Karpas-422 (cell line): ENCODE measurements at regions not wholly inside any gene's neighbourhood (a gene's known extent, or its start where the extent isn't known, plus 50 kb on each side); places are given as distances from the start of the nearest gene placed in this dataset.

Experiments
- DNase-seq: peaks from one replicate; pipeline ENCODE4 v3.0.0-alpha.2; 2015
- H2AFZ ChIP-seq: fragments of 200-600 bp; sonication (generic); 2 replicates; pipeline ENCODE4 v1.6.1; 2014; ENCODE audit warnings: antibody characterized with exemption, low read length, mixed read lengths
- H3K27ac ChIP-seq: fragments of 200-600 bp; sonication (generic); 2 replicates; pipeline ENCODE4 v1.5.1; 2014; ENCODE audit warnings: mild to moderate bottlenecking, low read length, moderate library complexity
- H3K27me3 ChIP-seq: fragments of 200-600 bp; sonication (generic); 2 replicates; pipeline ENCODE4 v1.6.1; 2014; ENCODE audit warnings: low read length, mixed read lengths
- H3K36me3 ChIP-seq: fragments of 200-600 bp; sonication (generic); 2 replicates; pipeline ENCODE4 v1.6.1; 2014; ENCODE audit warnings: low read length, mixed read lengths; ENCODE audit not compliant: insufficient read depth
- H3K4me1 ChIP-seq: fragments of 200-600 bp; sonication (generic); 2 replicates; pipeline ENCODE4 v1.6.1; 2014; ENCODE audit warnings: mild to moderate bottlenecking, low read length, mixed read lengths
- H3K4me2 ChIP-seq: fragments of 200-600 bp; sonication (generic); 2 replicates; pipeline ENCODE4 v1.6.1; 2014; ENCODE audit warnings: low read length, low read depth, mild to moderate bottlenecking; ENCODE audit not compliant: poor library complexity, severe bottlenecking
- H3K4me3 ChIP-seq: fragments of 200-600 bp; sonication (generic); 2 replicates; pipeline ENCODE4 v1.5.1; 2014; ENCODE audit warnings: mild to moderate bottlenecking, antibody characterized with exemption, low read length, mixed read lengths
- H3K79me2 ChIP-seq: fragments of 200-600 bp; sonication (generic); 2 replicates; pipeline ENCODE4 v1.6.1; 2014; ENCODE audit warnings: mild to moderate bottlenecking, low read length, mixed read lengths
- H3K9ac ChIP-seq: fragments of 200-600 bp; sonication (generic); 2 replicates; pipeline ENCODE4 v1.6.0; 2014; ENCODE audit warnings: low read length
- H3K9me2 ChIP-seq: fragments of 200-600 bp; sonication (generic), shearing (Covaris generic); replicated peaks from 2 replicates; pipeline ENCODE4 v1.6.0; 2014; ENCODE audit warnings: mild to moderate bottlenecking, low read length, moderate library complexity; ENCODE audit not compliant: insufficient read depth
- H3K9me3 ChIP-seq: fragments of 300-700, 200-600 bp; sonication (generic); 2 replicates; pipeline ENCODE4 v1.6.1; 2014; ENCODE audit warnings: low read length, mixed read lengths
- H4K20me1 ChIP-seq: fragments of 200-600 bp; sonication (generic); 2 replicates; pipeline ENCODE4 v1.6.1; 2014; ENCODE audit warnings: mild to moderate bottlenecking, antibody characterized with exemption, low read length, low read depth; ENCODE audit not compliant: insufficient read depth

DNA sequence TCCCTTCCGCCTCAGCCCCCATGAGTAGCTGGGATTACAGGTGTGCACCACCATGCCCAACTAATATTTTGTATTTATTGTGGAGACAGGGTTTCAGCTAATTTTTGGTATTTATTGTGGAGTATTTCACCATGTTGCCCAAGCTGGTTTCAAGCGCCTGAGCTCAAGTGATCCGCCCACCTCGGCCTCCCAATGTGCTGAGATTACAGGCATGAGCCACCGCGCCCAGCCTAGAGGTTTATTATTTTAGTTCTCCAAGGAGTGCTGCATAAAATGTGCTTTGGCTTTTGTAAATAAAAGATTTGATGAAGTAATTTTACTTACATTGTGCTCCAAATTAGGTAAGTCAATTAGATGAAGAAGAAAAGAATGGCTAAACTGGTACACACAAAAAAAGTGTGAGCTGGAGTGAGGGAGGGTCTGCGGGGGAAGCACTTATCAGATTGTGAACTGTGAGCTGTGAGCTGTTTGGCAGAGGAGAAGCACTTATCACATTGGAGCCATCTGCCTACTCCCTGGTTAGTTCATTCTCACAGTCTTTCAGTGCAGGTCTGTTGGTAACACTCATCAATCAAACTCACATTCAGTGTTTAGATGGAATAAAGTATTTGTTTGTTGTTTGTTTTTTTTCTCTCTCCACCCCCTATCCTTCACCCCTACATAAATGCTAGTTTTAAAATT, 398.0 kb downstream of the EPHA7 start:
- no peaks in the 10 kb centered on the region for H3K79me2 ChIP-seq
- H3K27ac ChIP-seq = no peak overlapping the region
- no peak for DNase-seq
- no peaks in the 10 kb centered on the region for H3K4me1 ChIP-seq
- no peak overlapping the region for H3K4me2 ChIP-seq
- H3K9me2 ChIP-seq = no peaks in the 10 kb centered on the region
- H3K9ac ChIP-seq = no peak overlapping the region
- H4K20me1 ChIP-seq = no peaks in the 10 kb centered on the region
- no peak overlapping the region for H2AFZ ChIP-seq
- peaks cover 18% of the 10 kb centered on the region for H3K9me3 ChIP-seq
- no peak overlapping the region for H3K4me3 ChIP-seq
- no peaks in the 10 kb centered on the region for H3K36me3 ChIP-seq
- no peaks in the 10 kb centered on the region for H3K27me3 ChIP-seq

DNA sequence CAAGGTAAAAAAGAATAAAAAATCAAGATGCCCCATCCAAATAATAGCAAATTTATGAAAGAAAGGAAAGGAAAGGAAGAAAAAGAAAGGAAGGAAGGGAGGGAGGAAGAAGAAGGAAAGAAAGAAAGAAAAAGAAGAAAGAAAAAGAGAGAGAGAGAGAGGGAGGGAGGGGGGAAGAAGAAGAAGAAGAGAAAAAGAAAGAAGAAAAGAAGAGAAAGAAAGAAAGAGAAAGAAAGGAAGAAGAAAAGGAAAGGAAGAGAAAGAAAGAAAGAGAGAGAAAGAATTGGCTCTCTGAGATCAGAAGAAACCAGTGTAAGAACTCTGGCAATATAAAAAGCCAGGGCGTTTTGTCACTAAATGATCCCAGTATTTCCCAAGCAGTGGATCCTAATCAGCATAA, 401.7 kb downstream of the EPHA7 start:
- DNase-seq = no peak
- Histone ChIP-seq H3K9me2 (no peaks in the 10 kb centered on the region), H3K4me3 (no peak overlapping the region), H3K27me3 (no peaks in the 10 kb centered on the region), H2AFZ (no peak overlapping the region), H3K79me2 (no peaks in the 10 kb centered on the region), H3K9me3 (peaks cover 13% of the 10 kb centered on the region), H3K4me2 (no peak overlapping the region), H3K27ac (no peak overlapping the region), H3K9ac (no peak overlapping the region), H4K20me1 (no peaks in the 10 kb centered on the region), H3K36me3 (no peaks in the 10 kb centered on the region), H3K4me1 (no peaks in the 10 kb centered on the region)

DNA sequence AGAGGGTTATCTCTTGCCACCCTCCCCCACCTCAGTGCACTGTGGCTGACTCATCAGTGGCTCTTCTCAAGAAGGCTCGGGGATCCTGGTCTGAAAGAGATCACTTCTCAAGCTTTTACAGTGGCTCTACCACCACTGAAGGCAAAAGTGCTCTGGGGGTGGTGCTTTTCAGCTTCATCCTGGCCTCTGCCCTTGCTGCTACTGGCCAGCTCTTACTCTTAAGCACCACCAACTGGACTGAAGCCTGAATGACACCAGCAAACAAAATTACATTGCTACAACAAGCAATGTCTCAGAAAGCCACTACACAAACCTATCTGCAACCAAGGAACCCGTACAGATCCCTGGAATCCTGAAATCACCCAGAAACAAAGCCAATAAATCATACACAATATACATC, 402.1 kb downstream of the EPHA7 start:
- no peaks in the 10 kb centered on the region for H3K9me2 ChIP-seq
- H3K79me2 ChIP-seq = no peaks in the 10 kb centered on the region
- H3K4me1 ChIP-seq = no peaks in the 10 kb centered on the region
- H3K4me2 ChIP-seq = no peak overlapping the region
- no peaks in the 10 kb centered on the region for H3K36me3 ChIP-seq
- no peaks in the 10 kb centered on the region for H4K20me1 ChIP-seq
- no peak overlapping the region for H3K27ac ChIP-seq
- H3K4me3 ChIP-seq = no peak overlapping the region
- H3K9me3 ChIP-seq = peaks cover 13% of the 10 kb centered on the region
- H3K27me3 ChIP-seq = no peaks in the 10 kb centered on the region
- H2AFZ ChIP-seq = no peak overlapping the region
- DNase-seq = no peak
- H3K9ac ChIP-seq = no peak overlapping the region

DNA sequence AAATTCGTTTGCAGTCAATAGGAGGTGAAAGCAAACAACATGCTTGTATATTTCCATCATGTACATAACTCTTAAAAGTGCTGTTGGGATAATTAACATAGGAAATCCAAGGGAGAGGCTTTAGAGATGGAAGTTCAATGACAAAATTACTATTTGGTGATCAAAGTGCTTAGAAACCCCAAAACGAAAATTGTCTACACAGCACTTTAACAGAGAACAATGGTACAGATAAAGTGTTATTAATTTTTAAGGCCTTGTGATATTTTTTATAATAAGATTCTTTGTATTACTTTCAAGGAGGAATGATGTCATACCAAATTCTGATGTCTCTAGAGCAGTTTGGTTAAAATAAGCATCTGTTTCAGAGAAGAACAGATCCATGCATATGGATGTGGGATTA, 406.3 kb downstream of the EPHA7 start:
- Histone ChIP-seq H3K4me1 (no peaks in the 10 kb centered on the region), H3K36me3 (no peaks in the 10 kb centered on the region), H3K4me2 (no peak overlapping the region), H3K27me3 (no peaks in the 10 kb centered on the region), H3K79me2 (no peaks in the 10 kb centered on the region), H3K4me3 (no peak overlapping the region), H3K27ac (no peak overlapping the region), H3K9me3 (peaks cover 19% of the 10 kb centered on the region), H4K20me1 (no peaks in the 10 kb centered on the region), H3K9ac (no peak overlapping the region), H3K9me2 (no peaks in the 10 kb centered on the region), H2AFZ (no peak overlapping the region)
- DNase-seq = no peak

DNA sequence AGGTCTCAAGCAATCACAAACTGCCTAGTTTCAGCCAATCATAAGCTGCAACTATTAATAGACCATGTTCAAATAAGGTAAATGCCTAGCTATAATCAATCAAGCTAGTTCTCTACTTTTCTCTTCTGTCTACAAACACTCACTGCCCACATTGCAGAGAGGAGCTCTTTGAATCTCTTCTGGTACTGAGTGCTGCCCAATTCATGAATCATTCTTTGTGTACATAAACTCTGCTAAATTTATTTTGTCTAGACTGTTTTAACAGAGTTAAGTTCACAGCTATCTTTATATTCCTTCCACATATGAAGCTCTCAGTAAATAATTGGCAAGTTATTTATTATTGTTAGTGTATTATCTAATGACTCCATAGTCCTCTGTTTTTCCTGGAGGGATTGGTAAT, 411.0 kb downstream of the EPHA7 start:
- Histone ChIP-seq H4K20me1 (no peaks in the 10 kb centered on the region), H3K36me3 (no peaks in the 10 kb centered on the region), H2AFZ (no peak overlapping the region), H3K9me3 (peaks cover 24% of the 10 kb centered on the region), H3K9me2 (no peaks in the 10 kb centered on the region), H3K27me3 (no peaks in the 10 kb centered on the region), H3K9ac (no peak overlapping the region), H3K4me1 (no peaks in the 10 kb centered on the region), H3K79me2 (no peaks in the 10 kb centered on the region), H3K4me2 (no peak overlapping the region), H3K27ac (no peak overlapping the region), H3K4me3 (no peak overlapping the region)
- no peak for DNase-seq

DNA sequence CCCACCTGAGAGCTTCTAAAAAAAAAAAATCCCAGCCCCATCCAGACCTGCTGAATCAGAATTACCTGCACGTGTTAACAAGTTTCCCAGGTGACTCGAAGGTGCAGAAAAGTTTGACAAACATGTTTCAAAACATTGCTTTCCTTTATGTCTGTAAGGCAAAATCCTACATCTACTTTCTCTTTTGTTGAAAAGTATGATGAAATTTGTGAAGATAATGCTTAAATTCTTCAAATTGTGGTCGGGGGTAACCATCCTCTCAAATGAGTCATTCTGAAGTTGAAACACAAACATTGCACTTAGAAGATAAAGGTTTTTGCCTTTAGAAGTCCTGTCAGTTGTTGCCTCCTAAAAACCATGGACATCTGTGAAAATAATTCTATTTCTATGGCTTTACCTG, 429.7 kb downstream of the EPHA7 start:
- no peak overlapping the region for H3K4me2 ChIP-seq
- H3K27me3 ChIP-seq = no peaks in the 10 kb centered on the region

DNA sequence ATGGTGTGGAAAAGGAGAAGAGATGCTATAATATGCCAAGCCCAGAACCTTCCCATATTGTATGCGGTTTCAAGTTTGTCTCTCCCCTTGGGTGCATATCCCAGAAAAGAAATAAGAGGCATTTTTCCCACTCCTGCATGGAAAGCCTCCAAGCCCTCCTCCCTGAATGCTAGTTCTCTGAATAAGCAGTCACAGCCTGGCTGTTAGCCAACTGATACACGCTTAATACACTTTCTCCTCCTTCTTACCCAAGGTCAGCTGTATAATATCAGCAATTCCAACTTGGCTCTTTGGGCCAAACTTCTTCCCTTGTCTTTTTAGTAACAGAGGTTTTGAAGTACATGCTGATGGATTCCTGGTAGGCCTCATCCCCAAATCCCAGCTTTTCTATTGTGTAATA, 440.1 kb downstream of the EPHA7 start:
- Histone ChIP-seq H3K4me2 (no peak overlapping the region), H3K9ac (no peak overlapping the region), H3K27ac (no peak overlapping the region), H3K27me3 (no peaks in the 10 kb centered on the region), H4K20me1 (no peaks in the 10 kb centered on the region), H2AFZ (no peak overlapping the region), H3K4me3 (no peak overlapping the region), H3K9me2 (no peaks in the 10 kb centered on the region), H3K9me3 (peaks cover 33% of the 10 kb centered on the region; the same call in 1 of the 2 replicates), H3K36me3 (no peaks in the 10 kb centered on the region), H3K79me2 (no peaks in the 10 kb centered on the region), H3K4me1 (no peaks in the 10 kb centered on the region)
- DNase-seq = no peak

More for the DNA sequence above, 429.7 kb downstream of the EPHA7 start:
- Histone ChIP-seq H2AFZ (no peak overlapping the region), H3K79me2 (no peaks in the 10 kb centered on the region), H3K9ac (no peak overlapping the region), H3K4me1 (no peaks in the 10 kb centered on the region), H3K4me3 (no peak overlapping the region), H3K27ac (no peak overlapping the region), H3K9me3 (peaks cover 11% of the 10 kb centered on the region), H4K20me1 (no peaks in the 10 kb centered on the region), H3K9me2 (no peaks in the 10 kb centered on the region), H3K36me3 (no peaks in the 10 kb centered on the region)
- DNase-seq = no peak

DNA sequence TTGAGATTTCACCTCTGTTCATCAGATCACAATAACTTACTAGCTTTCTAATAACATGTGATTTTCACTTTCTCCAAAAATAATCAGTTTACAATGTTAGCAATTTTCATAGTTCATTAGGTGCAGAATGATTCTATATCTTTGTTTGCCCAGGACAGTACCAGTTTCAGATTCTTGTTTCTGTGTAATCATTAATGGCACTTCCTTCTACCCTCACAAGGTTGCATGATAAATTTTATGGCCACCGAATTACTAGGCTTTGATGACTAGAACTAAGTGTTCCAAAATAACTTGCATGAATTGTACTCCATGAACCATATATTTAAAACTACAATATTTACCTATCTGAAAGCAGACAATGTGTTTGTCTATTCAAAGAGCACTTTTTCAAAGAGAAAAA, 442.3 kb downstream of the EPHA7 start:
- H3K27ac ChIP-seq = no peak overlapping the region
- no peaks in the 10 kb centered on the region for H3K9me2 ChIP-seq
- peaks cover 28% of the 10 kb centered on the region; the same call in 1 of the 2 replicates for H3K9me3 ChIP-seq
- no peaks in the 10 kb centered on the region for H3K79me2 ChIP-seq
- H3K36me3 ChIP-seq = no peaks in the 10 kb centered on the region
- H3K4me3 ChIP-seq = no peak overlapping the region
- H3K4me2 ChIP-seq = no peak overlapping the region
- H3K27me3 ChIP-seq = no peaks in the 10 kb centered on the region
- no peak overlapping the region for H3K9ac ChIP-seq
- H3K4me1 ChIP-seq = no peaks in the 10 kb centered on the region
- no peaks in the 10 kb centered on the region for H4K20me1 ChIP-seq
- no peak for DNase-seq
- no peak overlapping the region for H2AFZ ChIP-seq
